Activated naive CD8-positive, alpha-beta T cell treated with anti-CD3 and anti-CD28 coated beads, Interleukin-2, amount 50 U/mL, for 16 hours (primary cell): ENCODE measurements at regions not wholly inside any gene's neighbourhood (a gene's known extent, or its start where the extent isn't known, plus 50 kb on each side); places are given as distances from the start of the nearest gene placed in this dataset.

Source experiments
- DNase-seq: peaks from one replicate; pipeline ENCODE4 v3.0.0-alpha.2; 2020; ENCODE audit warnings: low read depth, low spot score

- DNase-seq, result no peak
These were observed 186.3 kb downstream of the IRS2 start for GRCh38 chr13:109599901-109600657.

GRCh38 chr13:109595471-109595870 lies 190.9 kb downstream of the IRS2 start:
- no peak for DNase-seq

GRCh38 chr13:109593230-109593629 lies 193.2 kb downstream of the IRS2 start:
- DNase-seq, result no peak

GRCh38 chr13:109592770-109593169 lies 193.6 kb downstream of the IRS2 start:
- no peak for DNase-seq

- no peak for DNase-seq
These were observed 198.7 kb downstream of the IRS2 start for GRCh38 chr13:109587689-109588088.

GRCh38 chr13:109586509-109587346 lies 199.7 kb downstream of the IRS2 start:
- no peak for DNase-seq

GRCh38 chr13:109584844-109585361 lies 201.5 kb downstream of the IRS2 start:
- no peak for DNase-seq

- DNase-seq, result no peak
These were observed 209.1 kb downstream of the IRS2 start for GRCh38 chr13:109577191-109577700.

GRCh38 chr13:109576331-109576813 lies 210.0 kb downstream of the IRS2 start:
- DNase-seq, result no peak

GRCh38 chr13:109575821-109576220 lies 210.6 kb downstream of the IRS2 start:
- DNase-seq, result no peak

- DNase-seq, result no peak
These were observed 214.0 kb downstream of the IRS2 start for GRCh38 chr13:109572389-109572788.

- DNase-seq, result peak; percentile 3
These were observed 216.2 kb downstream of the IRS2 start for GRCh38 chr13:109569958-109570711.

GRCh38 chr13:109568339-109568818 lies 218.0 kb downstream of the IRS2 start:
- DNase-seq, result no peak

- no peak for DNase-seq
These were observed 219.1 kb downstream of the IRS2 start for GRCh38 chr13:109567315-109567714.

GRCh38 chr13:109565877-109566276 lies 220.5 kb downstream of the IRS2 start:
- no peak for DNase-seq

GRCh38 chr13:109548374-109548773 lies 238.0 kb downstream of the IRS2 start:
- no peak for DNase-seq

GRCh38 chr13:109547942-109548341 lies 238.4 kb downstream of the IRS2 start:
- DNase-seq, result no peak

GRCh38 chr13:109545931-109546330 lies 240.5 kb downstream of the IRS2 start:
- DNase-seq, result no peak

GRCh38 chr13:109541081-109541480 lies 245.3 kb downstream of the IRS2 start:
- no peak for DNase-seq

- no peak for DNase-seq
These were observed 248.8 kb downstream of the IRS2 start for GRCh38 chr13:109537584-109537983.

- DNase-seq, result no peak
These were observed 253.0 kb downstream of the IRS2 start for GRCh38 chr13:109533350-109533749.
